IPS-11a (cell line): ENCODE measurements at regions not wholly inside any gene's neighbourhood (a gene's known extent, or its start where the extent isn't known, plus 50 kb on each side); places are given as distances from the start of the nearest gene placed in this dataset.

Experiments used
- H3K4me3 ChIP-seq: one replicate; pipeline ENCODE4 v1.5.1; 2013; ENCODE audit warnings: low read depth, low read length, control low read depth

DNA sequence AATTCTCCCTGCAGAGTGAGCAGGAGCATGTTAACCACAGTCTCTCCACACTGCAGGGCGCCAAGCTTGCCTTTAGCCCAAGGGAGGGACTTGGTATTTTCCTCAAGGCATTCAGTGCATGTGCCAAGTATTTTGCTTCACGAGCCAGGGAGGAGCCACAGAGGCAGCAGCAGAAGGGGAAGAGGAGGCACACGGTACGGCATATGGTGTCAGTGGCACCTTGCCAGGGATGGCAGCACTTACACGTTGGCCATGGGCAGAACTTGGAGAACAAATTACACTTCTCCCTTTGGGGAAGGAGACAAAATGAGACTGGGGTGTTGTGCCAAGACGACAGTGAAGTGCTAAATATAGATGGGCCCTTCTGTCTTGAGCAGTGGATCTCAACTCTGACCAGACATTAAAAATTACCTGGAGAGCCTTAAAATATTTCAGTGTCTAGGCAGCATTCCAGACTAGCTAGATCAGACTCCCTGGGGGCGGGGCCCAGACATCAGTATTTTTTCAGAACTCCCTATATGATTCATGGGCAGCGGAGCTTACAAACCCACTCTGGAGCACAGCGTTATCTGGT lies 155.8 kb downstream of the DRD1 start:
- H3K4me3 ChIP-seq = no peak overlapping the region

DNA sequence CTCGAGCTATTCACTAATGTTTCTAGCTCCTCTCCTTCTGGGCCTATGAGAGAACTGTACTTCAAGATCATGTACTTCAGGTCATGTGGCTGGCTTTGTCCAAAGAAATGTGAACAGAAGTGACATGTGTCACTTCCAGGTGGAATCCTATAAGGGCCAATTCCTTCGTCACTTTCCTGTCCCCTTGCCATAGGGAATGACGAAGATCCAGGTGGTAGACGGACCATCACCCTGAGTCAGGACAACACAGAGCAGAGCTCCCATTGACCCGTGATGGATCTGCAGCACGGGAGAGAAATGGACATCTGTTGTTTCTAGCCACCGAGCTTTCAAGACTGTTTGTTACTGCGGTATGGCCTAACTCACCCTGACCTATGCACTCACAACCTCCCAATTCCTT lies 157.0 kb downstream of the DRD1 start:
- H3K4me3 ChIP-seq = no peak overlapping the region

DNA sequence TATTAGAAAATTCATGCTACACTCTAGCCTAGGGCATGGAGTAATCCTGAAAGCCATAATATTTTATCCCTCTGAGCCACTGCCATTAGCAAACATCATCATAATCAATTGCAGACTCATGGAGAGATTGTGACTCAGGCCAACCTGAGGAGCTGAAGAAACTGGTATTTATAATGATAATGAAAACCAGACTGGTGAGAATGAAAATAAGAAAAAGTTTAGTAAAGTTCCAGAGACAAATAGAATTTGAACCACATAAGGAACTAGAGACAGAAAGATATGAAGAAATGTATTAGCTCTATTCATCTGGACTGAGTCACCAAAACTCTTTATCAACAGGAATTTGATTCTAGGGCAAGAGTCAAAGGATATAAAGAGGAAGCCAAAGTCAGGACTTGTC lies 158.7 kb downstream of the DRD1 start:
- no peak overlapping the region for H3K4me3 ChIP-seq

DNA sequence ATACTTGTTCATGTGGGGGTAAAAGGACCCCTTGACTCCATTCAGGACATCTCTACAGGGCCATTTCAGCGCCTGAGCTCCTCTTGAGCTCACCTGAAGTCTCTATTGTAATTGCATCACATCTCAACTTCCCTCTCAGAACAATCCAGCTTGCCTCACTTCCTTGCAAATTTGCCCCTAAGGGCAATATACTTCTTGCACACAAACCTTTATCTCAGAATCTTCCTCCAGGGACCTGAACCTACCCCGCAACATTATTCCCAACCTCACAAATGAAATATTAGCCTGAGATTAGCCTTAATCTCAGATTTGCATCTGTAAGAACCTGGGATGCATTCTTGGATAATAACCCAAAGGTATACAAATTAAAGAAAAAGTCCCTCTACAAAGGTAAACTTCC lies 159.2 kb downstream of the DRD1 start:
- H3K4me3 ChIP-seq = no peak overlapping the region

DNA sequence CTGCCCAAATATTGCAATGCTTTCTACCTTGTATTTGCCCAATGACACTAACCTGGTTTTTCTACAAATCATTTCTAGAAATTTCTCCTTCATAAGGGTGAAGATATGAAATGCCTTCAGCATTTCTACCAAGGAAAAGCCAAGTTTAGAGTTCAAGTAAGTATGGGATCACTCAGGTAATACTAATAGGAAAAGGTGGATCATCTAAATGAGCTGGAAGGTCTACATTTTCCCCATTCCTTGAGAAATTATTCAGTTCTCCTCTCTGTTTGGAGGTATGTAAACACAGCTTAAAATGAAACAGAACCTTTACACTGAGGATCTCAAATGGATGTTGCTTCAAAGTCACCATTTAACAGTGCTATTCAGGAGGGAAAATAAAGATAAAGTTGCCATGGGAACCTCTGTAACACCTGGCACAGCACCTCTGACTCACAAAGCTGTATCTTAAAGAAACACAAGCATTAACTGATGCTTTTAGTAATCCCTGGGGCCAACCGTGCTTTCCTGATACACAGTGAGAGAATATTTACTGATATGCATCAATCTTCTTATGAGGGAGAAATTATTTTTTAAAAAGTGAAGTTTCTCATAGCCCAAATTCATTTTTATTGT lies 161.3 kb downstream of the DRD1 start:
- no peak overlapping the region for H3K4me3 ChIP-seq

DNA sequence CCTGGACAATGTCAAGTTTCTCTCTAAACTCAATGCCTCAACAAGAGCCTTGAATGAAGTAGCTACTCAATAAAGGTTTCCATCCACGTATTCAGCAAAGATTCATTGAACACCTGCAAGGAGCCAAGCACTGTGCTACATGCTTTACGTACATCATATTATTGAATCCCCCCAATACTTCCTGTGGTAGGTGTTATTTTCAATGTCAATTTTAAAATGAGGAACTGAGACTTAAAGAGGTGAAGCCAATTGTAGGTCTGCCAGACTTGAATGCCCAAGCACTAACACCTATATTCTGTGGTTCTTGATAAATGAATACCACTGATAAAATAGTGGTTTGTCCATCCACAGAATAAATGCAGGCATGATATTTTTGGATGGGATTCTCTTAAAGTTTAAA lies 162.3 kb downstream of the DRD1 start:
- H3K4me3 ChIP-seq = no peak overlapping the region

DNA sequence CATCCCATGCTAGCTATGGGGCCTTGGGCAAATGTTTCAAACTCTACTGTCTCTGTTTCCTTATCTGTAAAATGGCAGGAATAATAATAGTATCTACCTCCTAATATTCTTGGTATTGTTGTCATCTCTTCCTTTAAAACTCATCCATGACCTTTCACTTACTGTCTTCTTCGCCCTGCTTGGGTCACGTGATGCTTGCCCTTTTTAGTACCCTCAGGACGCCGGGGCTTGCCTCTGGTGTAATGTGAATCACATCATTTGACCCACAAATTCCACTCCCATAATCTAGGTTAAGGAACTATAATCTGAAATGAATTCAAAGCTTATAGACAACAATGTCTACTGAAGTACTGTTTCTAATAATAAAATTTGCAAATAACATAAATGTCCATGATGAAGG lies 162.7 kb downstream of the DRD1 start:
- H3K4me3 ChIP-seq = no peak overlapping the region

DNA sequence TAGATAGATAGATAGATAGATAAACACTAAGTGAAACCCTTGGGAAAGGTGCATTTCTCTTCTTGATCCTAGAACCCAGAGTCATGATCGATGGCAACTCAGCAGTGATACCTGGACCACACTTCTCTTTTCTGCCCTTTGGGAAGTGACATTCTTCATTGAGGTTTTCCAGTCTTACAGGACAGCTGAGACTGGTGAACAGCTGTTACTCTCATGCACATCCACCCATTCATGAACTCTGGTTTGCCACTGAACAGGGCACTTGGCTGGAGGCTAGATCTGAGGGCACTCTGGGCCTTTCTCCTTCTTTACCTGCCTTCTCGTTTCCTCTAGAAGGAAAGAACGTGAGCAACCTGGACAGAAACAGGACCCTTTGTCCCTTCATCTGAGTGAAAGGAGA lies 164.5 kb downstream of the DRD1 start:
- no peak overlapping the region for H3K4me3 ChIP-seq

DNA sequence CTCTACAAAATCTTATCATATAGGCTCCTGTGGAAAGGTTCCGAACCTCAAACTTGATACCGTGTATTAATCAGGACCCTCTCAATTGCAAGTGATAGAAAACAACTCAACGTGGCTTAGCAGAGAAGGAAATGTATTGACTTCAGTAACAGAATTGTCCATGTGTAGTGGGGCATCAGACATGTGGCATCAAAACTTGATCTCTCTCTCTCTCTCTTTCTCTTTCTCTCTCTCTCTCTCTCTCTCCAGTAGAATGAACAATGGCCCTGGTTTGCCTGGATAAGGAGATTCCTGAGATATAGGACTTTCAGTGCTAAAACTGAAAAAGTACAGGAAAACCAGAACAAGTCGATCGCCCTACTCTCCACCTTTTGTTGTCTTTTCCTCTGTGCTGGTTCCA lies 168.2 kb downstream of the DRD1 start:
- H3K4me3 ChIP-seq = no peak overlapping the region

DNA sequence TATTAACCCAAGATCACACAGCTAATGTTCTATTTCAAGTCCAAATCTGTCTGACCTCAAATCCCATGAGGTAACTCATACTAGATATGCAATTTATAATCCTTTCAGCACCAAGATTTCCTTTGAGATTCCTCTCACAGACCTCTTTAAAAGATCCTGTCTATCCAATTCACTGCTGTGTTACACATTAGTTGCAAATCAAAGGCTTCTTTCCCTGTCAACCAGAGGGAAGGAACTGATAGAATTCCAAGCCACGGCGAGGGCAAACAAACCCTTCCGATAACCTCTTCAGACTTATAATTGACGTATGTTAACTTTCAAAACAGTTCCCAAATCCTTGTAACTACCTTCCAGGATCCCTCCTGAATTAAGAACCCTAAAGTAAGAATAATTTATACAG lies 168.9 kb downstream of the DRD1 start:
- H3K4me3 ChIP-seq = no peak overlapping the region

DNA sequence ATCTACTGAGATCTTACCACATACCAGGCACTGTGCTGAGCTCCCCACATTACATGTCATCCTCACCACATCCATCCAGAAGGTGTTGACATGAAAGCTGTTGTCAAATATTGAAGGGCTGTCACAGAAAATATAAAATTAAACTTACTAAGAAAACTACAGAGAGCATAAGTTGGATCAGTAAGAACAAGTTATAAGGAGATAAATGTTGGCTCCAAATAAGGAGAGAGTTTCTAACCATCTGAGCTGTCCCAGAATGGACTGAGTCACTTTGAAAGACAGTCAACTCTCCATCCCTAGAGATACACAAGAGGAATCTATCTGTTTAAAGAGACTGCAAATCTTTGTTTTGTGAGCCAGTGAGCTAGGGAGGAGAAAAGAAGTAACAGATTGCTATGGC lies 169.8 kb downstream of the DRD1 start:
- H3K4me3 ChIP-seq = no peak overlapping the region

DNA sequence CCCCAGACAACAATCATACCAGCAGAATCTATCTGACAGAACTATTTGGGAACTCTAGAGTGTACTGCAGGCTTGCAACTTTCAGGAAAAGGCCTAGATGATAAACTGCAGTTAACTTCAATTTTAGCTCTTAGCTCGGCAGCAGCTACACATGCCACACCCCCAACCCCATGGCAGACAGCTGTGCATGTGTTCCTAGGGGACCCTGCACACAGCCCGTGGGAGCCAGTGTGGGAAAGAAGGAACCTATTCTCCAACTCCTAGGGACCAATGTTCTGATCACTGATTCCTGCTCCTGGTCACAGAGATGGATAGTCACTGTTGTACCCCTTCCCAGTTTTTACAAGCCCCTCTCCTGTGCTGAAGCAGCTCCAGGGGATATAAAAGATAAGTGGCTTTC lies 179.6 kb downstream of the DRD1 start:
- H3K4me3 ChIP-seq = no peak overlapping the region

DNA sequence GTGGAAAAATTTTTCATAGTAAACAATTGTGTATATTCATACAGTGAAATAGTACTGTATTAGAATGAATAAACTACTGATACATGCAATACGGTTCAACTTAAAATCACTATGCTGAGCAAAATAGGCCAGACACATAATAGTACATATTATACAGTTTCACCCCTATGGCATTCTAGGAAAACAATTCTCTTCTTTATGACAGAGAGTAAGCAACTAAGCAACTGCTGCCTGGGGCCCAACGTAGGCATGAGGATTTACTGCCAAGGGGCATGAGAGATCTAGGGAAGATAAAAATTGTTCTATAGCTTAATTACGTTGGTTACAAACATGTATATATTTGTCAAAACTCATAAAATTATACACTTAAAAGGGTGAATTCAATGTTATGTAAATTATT lies 180.2 kb downstream of the DRD1 start:
- H3K4me3 ChIP-seq = no peak overlapping the region

DNA sequence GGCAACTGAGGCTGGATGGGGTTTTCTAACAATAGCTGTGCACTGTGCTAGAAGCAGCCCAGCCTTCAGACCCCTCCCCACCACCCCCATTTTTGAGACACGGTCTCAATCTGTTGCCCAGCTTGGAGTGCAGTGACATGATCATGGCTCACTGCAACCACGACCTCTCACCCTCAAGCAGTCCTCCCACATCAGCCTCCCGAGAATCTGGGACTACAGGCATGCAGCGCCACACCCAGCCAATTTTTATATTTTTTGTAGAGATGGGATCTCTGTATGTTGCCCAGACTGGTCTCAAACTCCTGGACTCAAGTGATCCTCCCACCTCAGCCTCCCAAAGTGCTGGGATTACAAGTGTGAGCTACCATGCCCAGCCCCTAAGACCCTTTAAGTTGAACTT lies 182.5 kb downstream of the DRD1 start:
- no peak overlapping the region for H3K4me3 ChIP-seq

DNA sequence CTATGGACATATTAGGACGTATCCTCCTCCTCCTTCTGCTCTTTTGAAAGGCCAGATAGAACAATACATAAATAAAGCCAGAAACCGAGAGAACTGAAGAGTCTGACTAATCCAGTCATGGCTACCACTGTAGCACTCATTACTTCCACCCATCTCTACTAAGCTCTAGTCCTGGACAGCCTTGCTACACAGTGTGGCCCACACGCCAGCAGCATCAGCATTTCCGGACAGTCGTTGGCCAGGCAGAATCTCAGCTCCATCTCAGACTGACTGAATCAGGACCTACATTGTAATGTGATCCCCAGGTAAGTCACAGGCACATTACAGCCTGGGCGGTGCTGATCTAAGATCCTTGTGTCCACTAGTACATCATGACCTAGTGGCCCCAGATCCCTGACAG lies 182.9 kb downstream of the DRD1 start:
- no peak overlapping the region for H3K4me3 ChIP-seq

DNA sequence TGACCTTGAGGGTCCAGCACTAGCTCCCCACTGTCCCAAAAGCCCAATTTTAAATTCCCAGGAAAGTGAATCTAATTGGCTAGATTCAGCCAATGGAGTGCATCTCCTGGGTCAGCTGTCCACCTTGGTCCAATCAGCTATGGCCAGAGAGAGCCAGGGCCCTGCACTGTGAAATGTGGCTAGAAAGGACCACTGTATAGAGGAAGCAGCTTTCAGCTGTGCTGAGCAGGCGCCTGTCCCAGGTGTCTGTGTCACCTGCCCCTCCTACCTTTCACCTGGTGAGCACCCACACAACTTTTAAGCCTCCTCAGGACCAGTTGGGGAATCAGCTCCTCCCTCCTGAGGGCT lies 186.2 kb downstream of the DRD1 start:
- H3K4me3 ChIP-seq = no peak overlapping the region

DNA sequence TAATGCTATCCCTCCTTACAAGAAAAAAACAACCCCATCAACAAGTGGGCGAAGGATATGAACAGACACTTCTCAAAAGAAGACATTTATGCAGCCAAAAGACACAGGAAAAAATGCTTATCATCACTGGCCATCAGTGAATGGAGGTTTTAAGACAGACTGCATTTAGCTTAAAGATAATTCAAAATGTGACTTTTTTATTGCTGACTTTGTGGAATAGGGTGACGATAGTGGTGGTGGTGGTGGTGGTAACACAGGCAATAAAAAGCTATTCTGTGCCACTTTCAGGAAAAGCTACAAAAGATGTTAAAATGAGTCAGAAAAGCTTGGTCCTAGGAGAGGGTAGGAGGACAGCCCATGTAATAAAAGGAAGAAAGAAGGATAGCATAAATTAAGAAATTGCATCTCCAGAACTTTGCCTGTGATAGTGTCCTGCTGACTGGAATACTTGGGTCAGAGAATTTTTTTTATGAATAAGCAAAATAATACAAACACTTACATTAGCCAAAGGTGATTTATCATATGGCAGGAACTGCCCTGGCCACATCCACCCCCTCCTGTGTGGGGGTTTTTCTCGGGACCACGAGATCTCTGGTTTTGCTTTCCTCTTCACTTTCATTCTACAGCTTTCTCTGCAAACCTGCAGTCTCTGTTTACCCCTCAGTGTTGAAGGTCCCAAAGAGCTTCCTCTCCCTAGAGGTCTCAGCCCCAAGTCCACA lies 186.7 kb downstream of the DRD1 start:
- H3K4me3 ChIP-seq = no peak overlapping the region

DNA sequence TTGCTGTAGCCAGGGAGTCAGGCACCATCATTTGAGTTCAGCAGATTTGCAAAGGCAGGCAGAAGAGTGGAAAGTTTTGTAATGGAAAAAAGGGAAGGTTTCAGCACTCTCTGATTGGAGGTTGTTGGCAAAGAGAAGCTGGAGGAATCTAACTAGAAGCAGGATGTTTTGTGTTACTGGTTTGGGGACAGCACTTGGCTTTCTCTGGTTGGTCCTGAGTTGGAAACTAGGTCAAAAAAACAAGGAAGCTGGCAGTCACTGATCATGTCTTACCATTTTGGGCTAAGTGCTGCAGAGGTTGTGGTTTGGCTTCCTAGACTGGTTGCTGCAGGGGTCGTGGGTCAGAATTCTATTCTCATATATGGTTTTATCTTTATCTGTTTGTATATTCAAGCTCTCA lies 189.8 kb downstream of the DRD1 start:
- H3K4me3 ChIP-seq = no peak overlapping the region

DNA sequence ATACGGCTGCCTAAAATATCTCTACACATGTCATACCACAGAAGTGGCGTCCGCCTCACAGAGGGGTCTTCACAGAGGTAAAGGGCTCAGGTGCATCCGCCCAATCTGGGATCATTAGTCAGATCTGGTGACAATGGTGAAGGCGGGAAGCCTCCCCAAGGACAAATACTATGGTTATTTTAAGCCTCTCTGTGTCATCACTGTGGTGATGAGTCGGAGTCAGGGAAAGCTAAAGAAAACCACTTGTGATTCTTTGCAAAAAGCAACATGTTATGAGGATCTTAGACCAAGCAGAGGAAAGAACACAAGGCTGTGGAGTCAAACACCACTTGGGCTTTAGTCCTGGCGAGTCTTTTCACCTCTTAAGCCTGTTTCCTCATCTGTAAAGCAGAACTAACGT lies 190.4 kb downstream of the DRD1 start:
- no peak overlapping the region for H3K4me3 ChIP-seq

DNA sequence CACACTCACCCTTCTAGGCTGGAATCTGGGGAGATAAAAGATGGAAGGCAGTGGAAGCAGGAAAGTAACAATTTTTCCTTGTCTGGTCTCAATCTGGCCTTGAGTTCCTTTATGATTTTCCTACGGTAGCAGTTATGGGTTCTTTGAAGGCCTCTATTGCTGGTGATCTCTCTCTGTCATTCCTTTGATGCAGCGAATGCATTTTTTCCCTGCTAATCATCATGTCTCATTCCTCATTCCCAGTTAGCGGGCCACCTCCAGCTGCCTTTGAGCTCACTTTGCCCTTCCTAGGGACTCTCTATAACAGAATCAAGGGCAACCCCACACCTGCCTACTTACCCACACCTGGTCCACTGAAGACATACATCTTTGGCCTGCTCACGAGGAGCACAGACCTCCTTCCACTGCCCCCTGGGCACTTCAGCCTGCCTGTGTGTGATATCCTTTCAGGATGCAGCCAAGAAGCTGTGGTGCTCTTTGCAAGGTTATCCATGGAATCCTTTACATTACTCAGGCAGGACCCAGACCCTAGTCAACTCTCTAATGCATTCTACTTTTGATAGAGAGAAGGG lies 191.7 kb downstream of the DRD1 start:
- H3K4me3 ChIP-seq = no peak overlapping the region

DNA sequence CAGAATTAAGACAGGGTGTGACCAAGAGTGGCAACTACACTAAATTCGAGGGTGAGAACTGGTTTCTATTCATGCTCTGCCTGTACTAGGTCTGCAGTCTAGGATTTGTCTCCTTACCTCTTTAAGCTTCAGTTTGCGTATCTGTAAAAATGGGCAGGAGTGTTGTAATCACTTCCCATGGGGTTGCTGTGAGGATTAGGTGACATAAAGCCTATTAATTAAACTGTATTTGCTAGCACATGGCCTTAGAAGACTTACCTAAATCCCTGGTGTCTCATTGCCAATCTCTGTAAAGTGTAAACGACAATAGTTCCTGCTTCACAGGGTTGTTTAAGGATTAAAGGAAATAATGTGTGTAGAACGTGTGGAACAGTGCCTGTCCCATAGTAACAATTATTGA lies 193.6 kb downstream of the DRD1 start:
- no peak overlapping the region for H3K4me3 ChIP-seq

DNA sequence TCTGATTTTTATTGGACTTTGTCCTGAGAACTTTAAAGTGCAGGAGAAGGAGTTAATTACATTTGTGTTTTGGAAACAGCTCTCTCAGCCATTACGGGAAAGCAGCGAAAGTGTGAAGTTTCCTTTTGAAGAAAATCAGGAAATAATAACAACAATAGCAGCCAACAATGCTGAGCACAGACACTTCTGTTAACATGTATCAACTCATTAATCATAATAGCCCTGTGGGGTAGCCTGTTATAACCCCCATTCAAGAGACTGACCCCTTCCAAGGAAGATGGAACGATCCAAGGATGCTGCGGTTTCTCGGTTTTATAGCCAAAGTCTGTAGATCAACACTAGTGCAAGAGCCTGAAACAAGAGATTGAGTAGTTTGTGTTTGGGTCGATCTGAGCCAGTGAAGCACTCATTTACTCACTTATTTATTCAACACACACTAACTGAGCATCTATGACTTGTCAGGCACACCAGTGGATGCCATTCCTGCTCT lies 195.5 kb downstream of the DRD1 start:
- no peak overlapping the region for H3K4me3 ChIP-seq
